ENCODE measurements at regions not wholly inside any gene's neighbourhood (a gene's known extent, or its start where the extent isn't known, plus 50 kb on each side); places are given as distances from the start of the nearest gene placed in this dataset.

GRCh38 chr3:89950772-89951171 is 843.4 kb downstream of the EPHA3 start:
- no peak for DNase-seq
- no peaks in the 10 kb centered on the region for H4K20me1 ChIP-seq (ENCODE audit: insufficient read depth)
- POLR2A ChIA-PET (ENCODE audit: unreplicated experiment) = no interaction called here
- H3K4me2 ChIP-seq = no peak overlapping the region
- no peaks in the 10 kb centered on the region for H3K9me2 ChIP-seq (ENCODE audit: insufficient read depth)
- peaks cover 21% of the 10 kb centered on the region for H3K4me1 ChIP-seq (replicated peaks; ENCODE audit: insufficient read depth)
- intact Hi-C loops (cut with micrococcal nuclease; ENCODE audit: unreplicated experiment) = no loop called here
- no peaks in the 10 kb centered on the region for H3K27me3 ChIP-seq (ENCODE audit: insufficient read depth, low read depth)
- no peak for TF ChIP-seq EZH2 (IDR thresholded peaks at IDR 0.05; ENCODE audit: low read depth)
- TF ChIP-seq CTCF (conservative IDR thresholded peaks at IDR 0.05) = no peak
- BruUV-seq (replicated peaks) = no TSS peak
- H3K4me3 ChIP-seq = no peak overlapping the region
- no peaks in the 10 kb centered on the region for H3K79me2 ChIP-seq (ENCODE audit: low read depth)
- H3F3A ChIP-seq (ENCODE audit: insufficient read depth, low read depth) = no peaks in the 10 kb centered on the region; the same call in 1 of the 2 replicates
- H2AFZ ChIP-seq = no peak overlapping the region
- H3K27ac ChIP-seq = no peak overlapping the region
- H3K36me3 ChIP-seq (ENCODE audit: low read depth) = no peaks in the 10 kb centered on the region
- no peaks in the 10 kb centered on the region for H3K9me3 ChIP-seq (ENCODE audit: insufficient read depth, low read depth)
- CTCF ChIA-PET = no interaction called here

- intact Hi-C loops (cut with micrococcal nuclease; ENCODE audit: unreplicated experiment) = no loop called here
- no peak for DNase-seq
- Histone ChIP-seq H3K36me3 (ENCODE audit: low read depth) (no peaks in the 10 kb centered on the region), H3K4me1 (replicated peaks; ENCODE audit: insufficient read depth) (no peaks in the 10 kb centered on the region), H3K9me2 (ENCODE audit: insufficient read depth) (no peaks in the 10 kb centered on the region), H3F3A (ENCODE audit: insufficient read depth, low read depth) (no peaks in the 10 kb centered on the region; the same call in 1 of the 2 replicates), H3K4me3 (no peak overlapping the region), H3K27ac (no peak overlapping the region), H3K79me2 (ENCODE audit: low read depth) (no peaks in the 10 kb centered on the region), H3K9me3 (ENCODE audit: insufficient read depth, low read depth) (no peaks in the 10 kb centered on the region), H2AFZ (no peak overlapping the region), H3K27me3 (ENCODE audit: insufficient read depth, low read depth) (no peaks in the 10 kb centered on the region), H3K4me2 (no peak overlapping the region), H4K20me1 (ENCODE audit: insufficient read depth) (no peaks in the 10 kb centered on the region)
- POLR2A ChIA-PET (ENCODE audit: unreplicated experiment) = no interaction called here
- CTCF ChIA-PET = no interaction called here
- BruUV-seq (replicated peaks) = no TSS peak
- no peak for TF ChIP-seq EZH2 (IDR thresholded peaks at IDR 0.05; ENCODE audit: low read depth)
- no peak for TF ChIP-seq CTCF (conservative IDR thresholded peaks at IDR 0.05)
These were observed 846.7 kb downstream of the EPHA3 start for GRCh38 chr3:89954137-89954536.

- no peak for TF ChIP-seq CTCF (conservative IDR thresholded peaks at IDR 0.05)
- no peak for TF ChIP-seq EZH2 (IDR thresholded peaks at IDR 0.05; ENCODE audit: low read depth)
- Histone ChIP-seq H3K4me1 (replicated peaks; ENCODE audit: insufficient read depth) (no peaks in the 10 kb centered on the region), H4K20me1 (ENCODE audit: insufficient read depth) (no peaks in the 10 kb centered on the region), H3K4me3 (no peak overlapping the region), H2AFZ (no peak overlapping the region), H3K4me2 (no peak overlapping the region), H3K27me3 (ENCODE audit: insufficient read depth, low read depth) (no peaks in the 10 kb centered on the region), H3K9me3 (ENCODE audit: insufficient read depth, low read depth) (no peaks in the 10 kb centered on the region), H3K36me3 (ENCODE audit: low read depth) (no peaks in the 10 kb centered on the region), H3K9me2 (ENCODE audit: insufficient read depth) (no peaks in the 10 kb centered on the region), H3K27ac (no peak overlapping the region), H3K79me2 (ENCODE audit: low read depth) (no peaks in the 10 kb centered on the region), H3F3A (ENCODE audit: insufficient read depth, low read depth) (no peaks in the 10 kb centered on the region)
- POLR2A ChIA-PET (ENCODE audit: unreplicated experiment) = no interaction called here
- no TSS peak for BruUV-seq (replicated peaks)
- DNase-seq = no peak
- intact Hi-C loops (cut with micrococcal nuclease; ENCODE audit: unreplicated experiment) = no loop called here
- CTCF ChIA-PET = no interaction called here
These were observed 847.7 kb downstream of the EPHA3 start for GRCh38 chr3:89955156-89955555.
